ENCODE measurements at regions not wholly inside any gene's neighbourhood (a gene's known extent, or its start where the extent isn't known, plus 50 kb on each side); places are given as distances from the start of the nearest gene placed in this dataset.

- no peak for TF ChIP-seq CTCF (conservative IDR thresholded peaks at IDR 0.05)
- H3K27ac ChIP-seq = no peak overlapping the region
Observed at GRCh38 chr5:66306844-66307315, 162.8 kb downstream of the SREK1 start.

GRCh38 chr5:66307647-66308241 lies 163.6 kb downstream of the SREK1 start:
- peak; percentile 86 for TF ChIP-seq CTCF (conservative IDR thresholded peaks at IDR 0.05)

GRCh38 chr5:66312266-66312665 lies 168.2 kb downstream of the SREK1 start:
- TF ChIP-seq CTCF (conservative IDR thresholded peaks at IDR 0.05) = no peak
- no peak overlapping the region for H3K27ac ChIP-seq

More at GRCh38 chr5:66307647-66308241, 163.6 kb downstream of the SREK1 start:
- H3K27ac ChIP-seq = no peak overlapping the region

- no peak overlapping the region for H3K27ac ChIP-seq
- TF ChIP-seq CTCF (conservative IDR thresholded peaks at IDR 0.05) = no peak
Observed at GRCh38 chr5:66315784-66316183, 171.7 kb downstream of the SREK1 start.

- no peak for TF ChIP-seq CTCF (conservative IDR thresholded peaks at IDR 0.05)
- no peak overlapping the region for H3K27ac ChIP-seq
Observed at GRCh38 chr5:66322786-66323528, 178.9 kb downstream of the SREK1 start.

GRCh38 chr5:66323529-66323895 lies 179.4 kb downstream of the SREK1 start:
- no peak for TF ChIP-seq CTCF (conservative IDR thresholded peaks at IDR 0.05)
- H3K27ac ChIP-seq = no peak overlapping the region

- no peak for TF ChIP-seq CTCF (conservative IDR thresholded peaks at IDR 0.05)
- H3K27ac ChIP-seq = no peak overlapping the region
Observed at GRCh38 chr5:66324357-66324756, 180.3 kb downstream of the SREK1 start.

All from VCaP (cell line).